Skin epidermis (tissue), 12 donors: ENCODE measurements at regions not wholly inside any gene's neighbourhood (a gene's known extent, or its start where the extent isn't known, plus 50 kb on each side); places are given as distances from the start of the nearest gene placed in this dataset.

ENCODE experiments used
- H3K27ac ChIP-seq, 21 experiments: fragments of 200-600 bp; sonication (generic) in 11 of 21; one replicate each; pipeline ENCODE4 v1.5.0; 2020; ENCODE audit warnings: mild to moderate bottlenecking in 3 of 21, inconsistent platforms in 2 of 21, moderate library complexity in 2 of 21
- H3K4me3 ChIP-seq, 7 experiments: fragments of 200-600 bp; sonication (generic) in 2 of 7; one replicate each; pipeline ENCODE4 v1.5.0; 2020; ENCODE audit warnings: inconsistent platforms in 2 of 7, mild to moderate bottlenecking in 2 of 7, moderate library complexity in 1 of 7

GRCh38 chr18:29549759-29550158, 1372.8 kb upstream of the CDH2 start:
- Histone ChIP-seq H3K27ac (no peak overlapping the region), H3K4me3 (no peak overlapping the region)

GRCh38 chr18:29547626-29548025, 1370.7 kb upstream of the CDH2 start:
- H3K27ac ChIP-seq, result no peak overlapping the region
- no peak overlapping the region for H3K4me3 ChIP-seq

GRCh38 chr18:29540548-29540947, 1363.6 kb upstream of the CDH2 start:
- Histone ChIP-seq H3K4me3 (no peak overlapping the region), H3K27ac (no peak overlapping the region)

GRCh38 chr18:29531746-29532145, 1354.8 kb upstream of the CDH2 start:
- no peak overlapping the region for H3K4me3 ChIP-seq
- H3K27ac ChIP-seq, result no peak overlapping the region

- Histone ChIP-seq H3K27ac (no peak overlapping the region), H3K4me3 (no peak overlapping the region)
Measured at GRCh38 chr18:29523371-29523770, 1346.4 kb upstream of the CDH2 start.

- Histone ChIP-seq H3K4me3 (no peak overlapping the region), H3K27ac (no peak overlapping the region)
Measured at GRCh38 chr18:29512761-29513160, 1335.8 kb upstream of the CDH2 start.

GRCh38 chr18:29512203-29512602, 1335.3 kb upstream of the CDH2 start:
- Histone ChIP-seq H3K4me3 (no peak overlapping the region), H3K27ac (no peak overlapping the region)

- H3K27ac ChIP-seq, result no peak overlapping the region
- H3K4me3 ChIP-seq, result no peak overlapping the region
Measured at GRCh38 chr18:29501952-29502351, 1325.0 kb upstream of the CDH2 start.

- no peak overlapping the region for H3K27ac ChIP-seq
- no peak overlapping the region for H3K4me3 ChIP-seq
Measured at GRCh38 chr18:29496152-29496680, 1319.3 kb upstream of the CDH2 start.

GRCh38 chr18:29494371-29494770, 1317.4 kb upstream of the CDH2 start:
- H3K27ac ChIP-seq, result no peak overlapping the region

GRCh38 chr18:29491907-29492306, 1315.0 kb upstream of the CDH2 start:
- Histone ChIP-seq H3K27ac (no peak overlapping the region), H3K4me3 (no peak overlapping the region)

More at GRCh38 chr18:29494371-29494770, 1317.4 kb upstream of the CDH2 start:
- no peak overlapping the region for H3K4me3 ChIP-seq

- Histone ChIP-seq H3K4me3 (no peak overlapping the region), H3K27ac (no peak overlapping the region)
Measured at GRCh38 chr18:29488617-29489016, 1311.7 kb upstream of the CDH2 start.

- H3K4me3 ChIP-seq, result no peak overlapping the region
- H3K27ac ChIP-seq, result no peak overlapping the region
Measured at GRCh38 chr18:29465526-29465925, 1288.6 kb upstream of the CDH2 start.

GRCh38 chr18:29459972-29460371, 1283.0 kb upstream of the CDH2 start:
- Histone ChIP-seq H3K4me3 (no peak overlapping the region), H3K27ac (no peak overlapping the region)

- no peak overlapping the region for H3K4me3 ChIP-seq
- H3K27ac ChIP-seq, result no peak overlapping the region
Measured at GRCh38 chr18:29457316-29457889, 1280.5 kb upstream of the CDH2 start.

- Histone ChIP-seq H3K4me3 (no peak overlapping the region), H3K27ac (no peak overlapping the region)
Measured at GRCh38 chr18:29449424-29449823, 1272.5 kb upstream of the CDH2 start.

GRCh38 chr18:29439398-29439797, 1262.5 kb upstream of the CDH2 start:
- H3K4me3 ChIP-seq, result no peak overlapping the region
- no peak overlapping the region for H3K27ac ChIP-seq

- no peak overlapping the region for H3K4me3 ChIP-seq
- H3K27ac ChIP-seq, result no peak overlapping the region
Measured at GRCh38 chr18:29436459-29436858, 1259.5 kb upstream of the CDH2 start.

- H3K27ac ChIP-seq, result no peak overlapping the region
- H3K4me3 ChIP-seq, result no peak overlapping the region
Measured at GRCh38 chr18:29434650-29435049, 1257.7 kb upstream of the CDH2 start.

GRCh38 chr18:29430416-29430815, 1253.5 kb upstream of the CDH2 start:
- Histone ChIP-seq H3K27ac (no peak overlapping the region), H3K4me3 (no peak overlapping the region)

GRCh38 chr18:29418136-29418535, 1241.2 kb upstream of the CDH2 start:
- H3K4me3 ChIP-seq, result no peak overlapping the region
- no peak overlapping the region for H3K27ac ChIP-seq

GRCh38 chr18:29406996-29407395, 1230.1 kb upstream of the CDH2 start:
- Histone ChIP-seq H3K27ac (no peak overlapping the region), H3K4me3 (no peak overlapping the region)
